Liver (tissue), 8 donors: ENCODE measurements at regions not wholly inside any gene's neighbourhood (a gene's known extent, or its start where the extent isn't known, plus 50 kb on each side); places are given as distances from the start of the nearest gene placed in this dataset.

Experiments
- DNase-seq: peaks from one replicate; pipeline ENCODE4 v3.0.0-alpha.2; 2017; ENCODE audit warnings: low spot score
- H3K27ac ChIP-seq, 2 donors: one replicate each; pipeline ENCODE4 v1.7.0; 2013; ENCODE audit warnings: inconsistent platforms in 2 of 2, low read length in 2 of 2, control low read depth in 1 of 2, low read depth in 1 of 2, mild to moderate bottlenecking in 1 of 2
- H3K27me3 ChIP-seq, 4 donors: one replicate each; pipeline versions ENCODE4 v1.6.1 to v1.7.0; 2013; ENCODE audit warnings: low read length in 3 of 4, inconsistent platforms in 1 of 4, mild to moderate bottlenecking in 1 of 4, moderate library complexity in 1 of 4; ENCODE audit not compliant: control insufficient read depth in 4 of 4, insufficient read depth in 4 of 4
- H3K36me3 ChIP-seq, 4 donors: one replicate each; pipeline versions ENCODE4 v1.6.1 to v1.7.0; 2013; ENCODE audit warnings: low read length in 3 of 4, mild to moderate bottlenecking in 3 of 4, low read depth in 1 of 4, moderate library complexity in 1 of 4; ENCODE audit not compliant: control insufficient read depth in 4 of 4, insufficient read depth in 3 of 4
- H3K4me1 ChIP-seq, 4 donors: one replicate each; pipeline versions ENCODE4 v1.6.1 to v1.7.0; 2013; ENCODE audit warnings: low read length in 3 of 4, mild to moderate bottlenecking in 3 of 4, moderate library complexity in 1 of 4; ENCODE audit not compliant: control insufficient read depth in 4 of 4, insufficient read depth in 4 of 4
- H3K4me3 ChIP-seq, 3 donors: one replicate each; pipeline versions ENCODE4 v1.6.1 to v1.7.0; 2013; ENCODE audit warnings: low read length in 3 of 3, control low read depth in 1 of 3, low read depth in 1 of 3, mild to moderate bottlenecking in 1 of 3
- H3K9ac ChIP-seq, 2 donors: one replicate each; pipeline ENCODE4 v1.7.0; 2013; ENCODE audit warnings: low read length in 2 of 2, mild to moderate bottlenecking in 2 of 2, moderate library complexity in 2 of 2, control low read depth in 1 of 2, low read depth in 1 of 2
- H3K9me3 ChIP-seq, 4 donors: one replicate each; pipeline versions ENCODE4 v1.6.1 to v1.7.0; 2013; ENCODE audit warnings: low read length in 3 of 4; ENCODE audit not compliant: control insufficient read depth in 4 of 4
- EGR1 ChIP-seq, 2 donors: IDR thresholded peaks; 2 replicates each; pipeline ENCODE4 v1.6.1; 2016 to 2018; ENCODE audit warnings: antibody characterized with exemption in 2 of 2, low read depth in 2 of 2
- FOXA1 ChIP-seq: IDR thresholded peaks from 2 replicates; pipeline ENCODE4 v1.6.1; 2016; ENCODE audit warnings: antibody characterized with exemption
- FOXA2 ChIP-seq: IDR thresholded peaks from 2 replicates; pipeline ENCODE4 v1.6.1; 2016; ENCODE audit warnings: antibody characterized with exemption
- GABPA ChIP-seq, 2 donors: IDR thresholded peaks in 1 of 2; conservative IDR thresholded peaks in 1 of 2; 2 replicates each; pipeline ENCODE4 v1.6.1; 2016; ENCODE audit warnings: antibody characterized with exemption in 2 of 2, mild to moderate bottlenecking in 1 of 2, moderate library complexity in 1 of 2
- HNF4A ChIP-seq, 2 donors: conservative IDR thresholded peaks; 2 replicates each; pipeline ENCODE4 v1.6.1; 2016; ENCODE audit warnings: antibody characterized with exemption in 2 of 2, mild to moderate bottlenecking in 2 of 2
- HNF4G ChIP-seq: IDR thresholded peaks from 2 replicates; pipeline ENCODE4 v1.6.1; 2016; ENCODE audit warnings: antibody characterized with exemption
- JUND ChIP-seq, 2 donors: IDR thresholded peaks; 2 replicates each; pipeline ENCODE4 v1.6.1; 2016; ENCODE audit warnings: antibody characterized with exemption in 2 of 2
- MAX ChIP-seq: IDR thresholded peaks from 2 replicates; pipeline ENCODE4 v1.6.1; 2016; ENCODE audit warnings: antibody characterized with exemption
- NR2F2 ChIP-seq: IDR thresholded peaks from 2 replicates; pipeline ENCODE4 v1.6.1; 2016; ENCODE audit warnings: antibody characterized with exemption
- RAD21 ChIP-seq, 2 donors: IDR thresholded peaks; 2 replicates each; pipeline ENCODE4 v1.6.1; 2016; ENCODE audit warnings: antibody characterized with exemption in 2 of 2, mild to moderate bottlenecking in 2 of 2
- REST ChIP-seq: IDR thresholded peaks from 2 replicates; pipeline ENCODE4 v1.6.1; 2016; ENCODE audit warnings: antibody characterized with exemption, mild to moderate bottlenecking
- RXRA ChIP-seq, 2 donors: IDR thresholded peaks; 2 replicates each; pipeline ENCODE4 v1.6.1; 2017 to 2018; ENCODE audit warnings: antibody characterized with exemption in 2 of 2, mild to moderate bottlenecking in 1 of 2
- SP1 ChIP-seq: IDR thresholded peaks from 2 replicates; pipeline ENCODE4 v1.6.1; 2018; ENCODE audit warnings: antibody characterized with exemption, mild to moderate bottlenecking
- TAF1 ChIP-seq: conservative IDR thresholded peaks from 2 replicates; pipeline ENCODE4 v1.6.1; 2016; ENCODE audit warnings: antibody characterized with exemption, mild to moderate bottlenecking
- YY1 ChIP-seq: IDR thresholded peaks from 2 replicates; pipeline ENCODE4 v1.6.1; 2016; ENCODE audit warnings: antibody characterized with exemption, mild to moderate bottlenecking
- ZBTB33 ChIP-seq: IDR thresholded peaks from 2 replicates; pipeline ENCODE4 v1.6.1; 2016; ENCODE audit warnings: antibody characterized with exemption
- WGBS: extraction: QIAGEN DNeasy Blood & Tissue Kit; methylation state at CpG from one replicate; pipeline ENCODE4 v1.1.7; 2013; 5-methylcytosine and 5-hydroxymethylcytosine counted together
- TF ChIP-seq, protein P1 (sequence below): IDR thresholded peaks from 2 replicates; pipeline ENCODE4 v1.6.1; 2016; ENCODE audit warnings: antibody characterized with exemption
- TF ChIP-seq, protein P2 (sequence below): fragments of 150-350 bp; IDR thresholded peaks from 2 replicates; pipeline ENCODE4 v1.5.1; 2017; ENCODE audit warnings: improper control_type of control experiment, low read depth, low read length; ENCODE audit not compliant: missing input control
- donor health status: healthy.
- donor health status: healthy.
- donor health status: healthy.
- donor health status: healthy.
- donor health status: healthy.

DNA sequence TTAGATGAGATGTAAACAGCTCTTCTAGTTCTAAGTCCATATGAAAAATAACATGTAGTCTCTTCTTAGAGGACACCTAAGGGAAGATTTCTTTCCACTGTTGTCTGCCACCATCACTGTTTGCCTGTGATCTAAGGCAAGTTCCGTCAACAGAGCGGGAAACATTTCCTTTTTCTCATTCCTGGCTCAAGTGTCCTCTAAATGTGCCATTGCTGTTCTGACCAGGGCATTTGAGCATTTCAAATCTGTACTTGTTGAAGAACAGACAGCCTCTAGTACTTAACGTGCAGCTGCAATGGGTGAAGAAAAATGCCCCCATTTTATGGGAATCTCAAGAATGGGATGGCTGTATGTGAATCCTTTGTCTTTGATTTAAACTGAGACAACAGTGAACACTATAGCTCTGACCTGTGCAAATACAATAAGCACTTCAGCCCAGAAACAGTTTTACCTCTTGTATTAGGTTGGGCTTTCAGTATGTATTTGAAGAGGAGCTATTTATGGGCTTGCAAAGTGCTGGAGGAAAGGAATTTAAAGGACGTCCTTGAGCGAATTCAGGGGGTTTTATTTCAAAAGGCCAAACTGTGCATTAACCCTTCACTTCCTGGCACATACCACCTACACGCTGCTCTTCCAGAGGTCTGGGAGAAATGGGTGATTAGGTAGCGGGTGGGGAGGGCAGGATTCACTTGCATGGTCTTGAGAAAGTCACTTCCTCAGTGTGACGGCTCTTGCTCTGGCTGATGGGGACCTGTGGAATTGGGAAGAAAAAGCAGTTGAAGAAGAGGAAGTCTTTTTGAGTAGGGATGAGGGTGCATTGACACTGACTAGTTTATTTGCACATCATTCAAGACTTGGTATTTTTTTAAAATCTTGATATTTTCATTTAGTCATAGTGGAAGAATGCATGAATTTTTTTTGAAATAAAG is 66.1 kb downstream of the THNSL1 start:
- TF ChIP-seq EGR1 (IDR thresholded peaks at IDR 0.05; ENCODE audit: low read depth in 2 of 2): no peak
- TF ChIP-seq RAD21 (IDR thresholded peaks at IDR 0.05): no peak
- no peak for TF ChIP-seq GABPA (IDR thresholded peaks at IDR 0.05 in 1 of 2, conservative IDR thresholded peaks at IDR 0.05 in 1 of 2)
- H3K27me3 ChIP-seq: no peaks in the 10 kb centered on the region
- H3K27ac ChIP-seq: no peak overlapping the region
- WGBS: 84% methylated on average over 8 of the region's 8 CpGs
- DNase-seq: no peak
- H3K4me1 ChIP-seq: peaks cover 0 to 23% (median 5%) of the 10 kb centered on the region in 4 donors
- H3K9me3 ChIP-seq: no peaks in the 10 kb centered on the region
- no peak overlapping the region for H3K9ac ChIP-seq
- no peaks in the 10 kb centered on the region for H3K36me3 ChIP-seq
- H3K4me3 ChIP-seq: no peak overlapping the region

DNA sequence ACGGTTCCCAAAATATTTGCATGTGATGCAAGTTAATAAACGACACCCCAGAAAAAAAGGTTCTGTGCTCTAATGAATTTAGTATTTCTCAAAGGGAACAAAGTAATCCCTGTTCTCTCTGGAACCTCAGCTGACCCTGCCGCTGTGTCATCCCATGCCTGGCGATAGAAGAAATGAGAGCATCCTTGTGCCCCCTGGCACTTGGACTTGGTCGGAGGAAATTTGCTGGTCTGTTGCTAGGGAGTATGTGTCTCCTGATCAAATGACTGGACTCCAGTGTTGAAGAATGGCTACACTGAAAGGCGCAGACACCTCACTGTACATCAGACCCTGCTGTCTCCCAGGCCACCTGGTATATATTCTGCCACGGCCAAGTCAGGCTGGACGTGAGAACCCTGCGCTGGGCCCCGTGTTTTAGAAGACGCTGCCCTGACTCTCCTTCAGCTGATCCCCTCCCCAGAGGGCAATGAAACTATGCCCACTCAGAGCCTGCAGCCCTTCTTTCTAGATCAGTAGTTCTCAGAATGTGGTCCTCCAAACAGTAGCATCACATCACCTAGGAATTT is 67.2 kb downstream of the THNSL1 start:
- TF ChIP-seq RAD21 (IDR thresholded peaks at IDR 0.05) (no peak), REST (no peak), JUND (IDR thresholded peaks at IDR 0.05) (no peak), SP1 (no peak), RXRA (IDR thresholded peaks at IDR 0.05) (no peak), ZBTB33 (no peak), FOXA2 (no peak), HNF4G (no peak), HNF4A (conservative IDR thresholded peaks at IDR 0.05) (no peak), YY1 (no peak), EGR1 (IDR thresholded peaks at IDR 0.05; ENCODE audit: low read depth in 2 of 2) (no peak), MAX (no peak), TAF1 (no peak), FOXA1 (no peak), NR2F2 (no peak), GABPA (IDR thresholded peaks at IDR 0.05 in 1 of 2, conservative IDR thresholded peaks at IDR 0.05 in 1 of 2) (no peak)
- TF ChIP-seq, protein P1, sequence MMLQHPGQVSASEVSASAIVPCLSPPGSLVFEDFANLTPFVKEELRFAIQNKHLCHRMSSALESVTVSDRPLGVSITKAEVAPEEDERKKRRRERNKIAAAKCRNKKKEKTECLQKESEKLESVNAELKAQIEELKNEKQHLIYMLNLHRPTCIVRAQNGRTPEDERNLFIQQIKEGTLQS: no peak
- TF ChIP-seq, protein P2, sequence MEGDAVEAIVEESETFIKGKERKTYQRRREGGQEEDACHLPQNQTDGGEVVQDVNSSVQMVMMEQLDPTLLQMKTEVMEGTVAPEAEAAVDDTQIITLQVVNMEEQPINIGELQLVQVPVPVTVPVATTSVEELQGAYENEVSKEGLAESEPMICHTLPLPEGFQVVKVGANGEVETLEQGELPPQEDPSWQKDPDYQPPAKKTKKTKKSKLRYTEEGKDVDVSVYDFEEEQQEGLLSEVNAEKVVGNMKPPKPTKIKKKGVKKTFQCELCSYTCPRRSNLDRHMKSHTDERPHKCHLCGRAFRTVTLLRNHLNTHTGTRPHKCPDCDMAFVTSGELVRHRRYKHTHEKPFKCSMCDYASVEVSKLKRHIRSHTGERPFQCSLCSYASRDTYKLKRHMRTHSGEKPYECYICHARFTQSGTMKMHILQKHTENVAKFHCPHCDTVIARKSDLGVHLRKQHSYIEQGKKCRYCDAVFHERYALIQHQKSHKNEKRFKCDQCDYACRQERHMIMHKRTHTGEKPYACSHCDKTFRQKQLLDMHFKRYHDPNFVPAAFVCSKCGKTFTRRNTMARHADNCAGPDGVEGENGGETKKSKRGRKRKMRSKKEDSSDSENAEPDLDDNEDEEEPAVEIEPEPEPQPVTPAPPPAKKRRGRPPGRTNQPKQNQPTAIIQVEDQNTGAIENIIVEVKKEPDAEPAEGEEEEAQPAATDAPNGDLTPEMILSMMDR: no peak
- H3K9me3 ChIP-seq: no peaks in the 10 kb centered on the region
- 94% methylated on average over 11 of the region's 11 CpGs for WGBS
- H3K9ac ChIP-seq: no peak overlapping the region
- no peak overlapping the region for H3K27ac ChIP-seq
- H3K27me3 ChIP-seq: no peaks in the 10 kb centered on the region
- no peak for DNase-seq
- no peaks in the 10 kb centered on the region for H3K36me3 ChIP-seq
- peaks cover 0 to 17% (median 3%) of the 10 kb centered on the region in 4 donors for H3K4me1 ChIP-seq
- no peak overlapping the region for H3K4me3 ChIP-seq
